D721Med (cell line): ENCODE measurements at regions not wholly inside any gene's neighbourhood (a gene's known extent, or its start where the extent isn't known, plus 50 kb on each side); places are given as distances from the start of the nearest gene placed in this dataset.

Experiments
- DNase-seq: peaks from one replicate; pipeline ENCODE4 v3.0.0; 2011; ENCODE audit warnings: low spot score; ENCODE audit not compliant: insufficient read length
- FAIRE-seq: peaks from 2 replicates; lab custom pipeline; 2011; peaks lifted over from hg19 to GRCh38; lab: Jason Lieb, UNC
- TF ChIP-seq, protein P1 (sequence below): IDR thresholded peaks from 2 replicates; pipeline ENCODE4 v1.5.1; 2012; ENCODE audit warnings: mild to moderate bottlenecking, control low read depth; ENCODE audit not compliant: insufficient read depth; ENCODE audit errors: missing control alignments

DNA sequence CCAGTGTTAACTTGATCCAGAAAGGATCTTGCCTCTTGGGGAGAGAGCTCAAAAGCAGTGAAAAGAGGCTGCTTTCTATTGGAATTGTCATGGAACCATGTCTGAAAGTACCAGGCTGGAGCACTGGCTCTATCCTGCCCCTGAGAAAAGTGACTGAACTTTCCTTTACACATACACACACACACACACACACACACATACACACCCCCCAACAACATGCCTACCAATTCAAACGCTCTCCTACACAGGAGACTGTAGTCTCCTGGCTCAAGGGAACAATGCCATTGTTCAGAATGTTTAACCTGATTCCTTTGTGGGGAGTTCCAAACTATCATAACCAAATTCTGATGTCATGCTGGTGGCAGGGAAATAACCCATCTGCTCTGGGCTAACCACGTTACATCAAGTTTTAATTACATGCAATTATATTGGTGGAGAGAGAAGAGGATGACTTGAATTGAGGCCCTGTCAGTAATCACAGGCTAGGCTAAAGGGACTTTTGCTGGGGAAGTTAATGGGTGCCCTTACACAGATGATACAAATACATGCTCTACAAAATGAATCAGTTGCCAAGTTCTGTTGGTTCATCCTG, 52.3 kb upstream of the DUSP10 start:
- DNase-seq (no peak), FAIRE-seq (no peak)
- TF ChIP-seq, protein P1, sequence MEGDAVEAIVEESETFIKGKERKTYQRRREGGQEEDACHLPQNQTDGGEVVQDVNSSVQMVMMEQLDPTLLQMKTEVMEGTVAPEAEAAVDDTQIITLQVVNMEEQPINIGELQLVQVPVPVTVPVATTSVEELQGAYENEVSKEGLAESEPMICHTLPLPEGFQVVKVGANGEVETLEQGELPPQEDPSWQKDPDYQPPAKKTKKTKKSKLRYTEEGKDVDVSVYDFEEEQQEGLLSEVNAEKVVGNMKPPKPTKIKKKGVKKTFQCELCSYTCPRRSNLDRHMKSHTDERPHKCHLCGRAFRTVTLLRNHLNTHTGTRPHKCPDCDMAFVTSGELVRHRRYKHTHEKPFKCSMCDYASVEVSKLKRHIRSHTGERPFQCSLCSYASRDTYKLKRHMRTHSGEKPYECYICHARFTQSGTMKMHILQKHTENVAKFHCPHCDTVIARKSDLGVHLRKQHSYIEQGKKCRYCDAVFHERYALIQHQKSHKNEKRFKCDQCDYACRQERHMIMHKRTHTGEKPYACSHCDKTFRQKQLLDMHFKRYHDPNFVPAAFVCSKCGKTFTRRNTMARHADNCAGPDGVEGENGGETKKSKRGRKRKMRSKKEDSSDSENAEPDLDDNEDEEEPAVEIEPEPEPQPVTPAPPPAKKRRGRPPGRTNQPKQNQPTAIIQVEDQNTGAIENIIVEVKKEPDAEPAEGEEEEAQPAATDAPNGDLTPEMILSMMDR, result no peak

DNA sequence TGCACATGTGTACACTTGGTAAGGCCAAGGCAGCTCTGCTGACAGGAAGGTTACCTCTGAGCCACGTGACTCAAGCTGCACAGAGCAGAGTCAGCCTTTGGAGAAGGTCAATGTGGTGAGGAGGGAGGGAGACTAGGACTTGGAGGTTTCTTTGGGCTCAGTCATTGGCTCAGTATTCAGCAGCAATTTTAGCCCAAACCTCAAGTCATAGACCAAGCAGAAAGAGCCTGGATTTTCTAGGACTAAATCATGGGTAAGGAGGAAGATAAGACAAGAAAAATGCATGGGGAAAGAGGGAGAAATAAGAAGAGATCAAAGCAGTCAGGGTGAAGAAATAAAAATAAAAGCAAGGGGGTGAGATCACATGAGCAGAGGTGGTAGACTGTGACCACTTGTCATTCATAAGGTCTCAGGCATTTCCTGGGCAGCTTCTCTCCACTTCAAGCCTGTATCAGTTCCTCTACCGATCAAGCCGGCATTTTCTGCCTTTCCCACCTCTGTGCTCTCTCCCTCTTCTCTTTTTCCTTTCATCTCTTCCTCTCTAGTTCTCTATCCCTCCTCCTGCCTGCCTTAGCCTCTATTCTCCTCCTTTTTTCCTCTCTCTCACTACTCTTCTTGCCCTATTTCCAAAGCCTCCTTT, 51.7 kb upstream of the DUSP10 start:
- TF ChIP-seq, protein P1, result no peak
- FAIRE-seq, result no peak

DNA sequence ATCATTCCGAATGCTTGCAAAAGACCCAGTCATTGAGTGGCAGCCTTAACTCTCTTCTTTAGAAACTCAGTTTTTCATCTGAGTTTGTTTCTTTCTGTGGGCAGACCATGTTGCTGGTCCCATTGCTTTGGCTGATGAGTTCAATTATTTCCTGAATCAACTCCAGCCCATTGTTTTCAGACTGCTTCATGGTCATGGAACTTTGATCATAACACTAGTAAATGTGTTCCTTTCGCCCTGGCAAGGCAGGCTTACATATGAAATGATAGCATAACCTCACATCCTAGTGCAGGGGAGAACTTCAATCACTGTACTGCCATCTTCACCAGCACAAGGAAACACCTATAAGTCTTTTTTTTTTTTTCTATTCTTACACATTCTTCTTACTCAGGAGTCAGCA, 50.0 kb upstream of the DUSP10 start:
- FAIRE-seq (no peak), DNase-seq (no peak)
- TF ChIP-seq, protein P1, result no peak

More for the DNA sequence above, 51.7 kb upstream of the DUSP10 start:
- no peak for DNase-seq
